Skeletal muscle satellite cell (primary cell): ENCODE measurements at regions not wholly inside any gene's neighbourhood (a gene's known extent, or its start where the extent isn't known, plus 50 kb on each side); places are given as distances from the start of the nearest gene placed in this dataset.

Source experiments
- H3K27me3 ChIP-seq: 2 replicates; pipeline ENCODE4 v1.7.0; 2013; ENCODE audit warnings: low read length; ENCODE audit not compliant: control insufficient read depth, insufficient read depth
- H3K36me3 ChIP-seq: 2 replicates; pipeline ENCODE4 v1.7.0; 2013; ENCODE audit warnings: mild to moderate bottlenecking, control low read depth, low read length; ENCODE audit not compliant: insufficient read depth
- H3K4me1 ChIP-seq: 2 replicates; pipeline ENCODE4 v1.7.0; 2013; ENCODE audit warnings: low read length; ENCODE audit not compliant: control insufficient read depth, insufficient read depth
- H3K4me2 ChIP-seq: 2 replicates; pipeline ENCODE4 v1.7.0; 2013; ENCODE audit warnings: mild to moderate bottlenecking, low read length
- H3K4me3 ChIP-seq: 2 replicates; pipeline ENCODE4 v1.7.0; 2013; ENCODE audit warnings: low read length
- H3K9ac ChIP-seq: 2 replicates; pipeline ENCODE4 v1.7.0; 2013; ENCODE audit warnings: mild to moderate bottlenecking, low read depth, low read length, moderate library complexity
- H3K9me3 ChIP-seq: replicated peaks from 2 replicates; pipeline ENCODE4 v1.7.0; 2013; ENCODE audit warnings: mild to moderate bottlenecking, control low read depth, low read length

DNA sequence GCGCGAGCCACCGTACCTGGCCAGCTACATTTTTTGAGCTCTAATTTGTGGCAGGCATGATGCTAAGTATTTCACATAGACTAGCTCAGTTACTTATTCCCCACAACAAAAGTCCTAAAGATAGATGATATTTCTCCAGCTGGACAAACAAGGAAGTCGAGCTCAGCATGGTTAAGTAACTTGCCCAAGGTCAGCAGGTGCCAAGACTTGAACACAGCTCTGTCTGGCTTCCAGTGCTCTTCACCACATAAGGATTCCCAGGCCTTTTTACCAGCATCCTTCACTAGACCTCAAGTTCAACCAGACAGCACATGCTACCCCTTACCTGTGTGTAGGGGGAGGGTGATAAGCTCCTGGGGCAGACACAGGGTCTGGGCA, 177.3 kb upstream of the NCAM1 start:
- H3K27me3 ChIP-seq = no peaks in the 10 kb centered on the region
- H3K4me2 ChIP-seq = peak overlapping the region; percentile 63
- H3K4me3 ChIP-seq = no peak overlapping the region
- no peaks in the 10 kb centered on the region for H3K36me3 ChIP-seq
- H3K4me1 ChIP-seq = peaks cover 33% of the 10 kb centered on the region
- no peak overlapping the region for H3K9ac ChIP-seq
- no peaks in the 10 kb centered on the region for H3K9me3 ChIP-seq

DNA sequence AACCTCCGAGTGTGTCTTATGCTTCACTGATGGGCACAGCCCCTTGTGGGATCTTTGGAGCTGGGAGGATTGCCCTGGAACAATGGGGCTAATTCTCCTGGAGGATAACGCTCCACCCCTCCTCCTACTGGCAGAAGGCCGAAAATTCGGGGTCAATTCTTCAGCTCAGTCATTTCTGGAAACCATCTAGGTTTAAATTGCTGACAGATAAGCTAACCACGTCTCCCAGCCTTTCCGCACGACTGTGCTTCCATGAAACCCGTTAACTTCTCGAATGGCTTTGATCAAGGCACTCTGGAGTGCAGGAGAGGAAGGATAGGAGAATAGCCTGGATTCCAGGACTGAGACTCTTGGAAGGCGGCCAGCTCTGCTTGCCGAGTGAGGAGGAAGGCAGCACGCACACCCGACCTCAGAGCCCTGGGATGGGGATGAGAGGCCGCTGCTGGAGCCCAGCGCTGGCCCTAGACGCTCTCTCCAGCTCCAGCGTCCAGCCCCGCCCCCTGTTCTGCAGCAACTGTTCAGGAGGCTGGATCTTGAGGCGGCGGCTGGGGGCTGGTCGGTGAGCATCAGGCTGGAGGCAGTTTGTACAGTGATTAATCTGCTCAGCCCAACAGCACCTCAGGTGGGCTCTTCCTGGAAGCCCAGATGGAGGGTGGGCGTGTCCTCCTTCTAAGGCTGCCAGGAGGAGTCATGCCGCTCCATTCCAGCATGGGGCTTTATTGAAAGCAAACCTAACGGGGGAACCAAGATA, 176.7 kb upstream of the NCAM1 start:
- peak overlapping the region; percentile 51 for H3K4me3 ChIP-seq
- no peaks in the 10 kb centered on the region for H3K9me3 ChIP-seq
- H3K27me3 ChIP-seq = no peaks in the 10 kb centered on the region
- H3K36me3 ChIP-seq = no peaks in the 10 kb centered on the region
- H3K9ac ChIP-seq = no peak overlapping the region
- peak overlapping the region; percentile 63 for H3K4me2 ChIP-seq
- peaks cover 33% of the 10 kb centered on the region for H3K4me1 ChIP-seq

DNA sequence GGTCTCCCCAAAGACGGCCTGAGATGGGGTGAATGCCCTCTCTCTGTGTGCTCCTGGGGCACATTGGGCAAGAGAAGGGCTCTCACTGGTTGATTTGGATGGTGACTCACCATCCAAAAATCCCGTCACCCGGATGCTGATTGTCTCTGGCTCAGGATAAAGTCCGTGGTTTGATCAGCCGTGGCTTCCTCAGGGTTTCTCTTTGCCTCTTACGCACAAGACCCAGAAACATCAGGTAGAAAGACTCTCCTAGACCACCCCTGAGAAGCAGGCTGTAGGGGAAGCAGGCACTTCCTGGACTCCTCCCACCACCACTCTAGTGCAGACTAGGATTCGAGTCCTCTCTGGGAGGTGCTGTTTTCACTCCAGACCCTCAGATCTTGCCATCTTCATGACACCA, 176.1 kb upstream of the NCAM1 start:
- H3K4me1 ChIP-seq = peaks cover 33% of the 10 kb centered on the region
- H3K27me3 ChIP-seq = no peaks in the 10 kb centered on the region
- peak overlapping the region; percentile 63 for H3K4me2 ChIP-seq
- H3K9ac ChIP-seq = peak overlapping the region; percentile 4
- peak overlapping the region; percentile 51 for H3K4me3 ChIP-seq
- H3K36me3 ChIP-seq = no peaks in the 10 kb centered on the region
- H3K9me3 ChIP-seq = no peaks in the 10 kb centered on the region

DNA sequence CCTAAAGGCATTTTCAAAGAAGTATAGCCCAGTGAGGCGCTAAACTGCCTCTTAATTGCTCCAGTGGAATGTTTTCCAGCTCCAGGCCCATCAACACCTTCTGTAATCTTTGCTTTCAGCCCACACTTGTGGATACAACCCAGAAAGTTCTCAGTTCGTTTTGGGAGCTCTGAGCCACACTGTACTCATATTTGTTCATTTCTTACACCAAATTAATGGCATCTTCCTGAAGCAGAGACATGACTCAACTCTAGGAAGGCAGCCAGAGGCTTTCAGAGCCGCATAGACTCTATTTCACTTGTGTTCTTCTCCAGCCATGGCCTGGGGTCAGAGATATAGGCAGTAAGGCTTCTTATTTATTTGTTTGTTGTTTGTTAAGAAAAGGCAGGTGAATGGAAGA, 175.5 kb upstream of the NCAM1 start:
- H3K36me3 ChIP-seq = no peaks in the 10 kb centered on the region
- peak overlapping the region; percentile 63 for H3K4me2 ChIP-seq
- peak overlapping the region; percentile 4 for H3K9ac ChIP-seq
- H3K27me3 ChIP-seq = no peaks in the 10 kb centered on the region
- peaks cover 29% of the 10 kb centered on the region for H3K4me1 ChIP-seq
- peak overlapping the region; percentile 51 for H3K4me3 ChIP-seq
- no peaks in the 10 kb centered on the region for H3K9me3 ChIP-seq

DNA sequence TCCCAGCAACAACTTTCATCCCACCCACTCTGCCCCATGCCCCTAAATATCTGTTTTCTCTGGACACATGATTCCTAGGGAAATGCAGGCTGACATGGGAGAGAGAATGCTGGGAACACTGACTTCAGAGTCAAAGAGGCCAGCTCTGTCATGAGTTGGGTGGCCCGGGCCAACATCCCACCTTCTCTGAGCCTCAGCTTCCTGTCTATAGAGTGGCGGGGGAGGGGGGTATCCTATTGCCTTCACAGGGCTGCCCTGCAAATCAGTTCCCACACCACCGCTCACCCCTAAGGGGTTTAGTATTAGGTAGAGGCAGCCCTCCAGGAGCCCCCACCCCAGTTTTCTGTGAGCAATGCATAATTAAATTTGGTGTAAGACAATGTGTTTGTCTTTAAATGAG, 175.0 kb upstream of the NCAM1 start:
- Histone ChIP-seq H3K4me2 (no peak overlapping the region), H3K4me3 (no peak overlapping the region), H3K36me3 (no peaks in the 10 kb centered on the region), H3K9ac (no peak overlapping the region), H3K4me1 (peaks cover 25% of the 10 kb centered on the region), H3K9me3 (no peaks in the 10 kb centered on the region), H3K27me3 (no peaks in the 10 kb centered on the region)

DNA sequence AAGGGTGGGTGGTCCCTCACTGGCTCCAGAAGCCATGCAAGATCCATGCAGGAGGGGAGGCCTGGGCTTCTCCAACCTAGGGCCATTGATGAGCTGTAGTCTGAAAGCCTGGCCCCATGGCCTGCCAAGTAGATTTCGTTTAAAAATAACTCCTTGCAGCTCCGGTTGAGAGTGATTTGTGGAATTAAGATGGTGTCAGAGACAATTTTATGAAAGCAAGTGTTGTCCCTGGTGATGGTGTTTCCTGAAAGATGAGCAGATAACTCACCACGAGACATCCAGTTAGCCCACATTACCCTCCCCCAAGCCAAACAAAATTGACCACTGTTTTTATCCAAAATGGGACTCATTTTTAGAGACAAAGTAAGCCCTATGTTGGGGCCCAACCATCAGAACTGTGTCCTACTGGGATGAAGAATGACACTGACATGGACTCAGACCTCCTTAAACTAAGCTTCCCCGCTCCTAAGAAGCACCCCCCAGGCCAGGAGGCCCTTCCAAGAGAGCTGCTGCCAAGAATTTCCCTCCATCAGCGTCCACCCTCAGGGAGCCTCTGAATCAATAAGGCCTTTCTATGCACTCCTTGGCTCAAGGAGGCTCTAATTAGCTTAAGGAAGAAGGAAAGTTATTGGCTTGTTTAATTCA, 174.2 kb upstream of the NCAM1 start:
- no peak overlapping the region for H3K4me3 ChIP-seq
- H3K4me1 ChIP-seq = peaks cover 25% of the 10 kb centered on the region
- no peak overlapping the region for H3K4me2 ChIP-seq
- no peak overlapping the region for H3K9ac ChIP-seq
- H3K9me3 ChIP-seq = no peaks in the 10 kb centered on the region
- no peaks in the 10 kb centered on the region for H3K36me3 ChIP-seq
- no peaks in the 10 kb centered on the region for H3K27me3 ChIP-seq

DNA sequence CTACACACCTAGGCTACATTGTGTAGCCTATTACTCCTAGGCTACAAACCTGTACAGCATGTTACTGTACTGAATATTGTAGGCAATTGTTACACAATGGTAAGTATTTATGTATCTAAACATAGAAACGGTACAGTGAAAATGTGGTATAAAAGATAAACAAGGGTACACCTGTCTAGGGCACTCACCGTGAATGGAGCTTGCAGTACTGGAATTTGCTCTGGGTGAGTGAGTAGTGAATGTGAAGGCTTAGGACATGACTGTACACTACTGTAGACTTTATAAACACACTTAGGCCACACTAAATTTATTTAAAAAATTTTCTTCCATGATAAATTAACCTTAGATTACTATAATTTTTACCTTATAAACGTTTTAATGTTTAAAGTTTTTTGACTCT, 171.7 kb upstream of the NCAM1 start:
- Histone ChIP-seq H3K4me1 (peaks cover 25% of the 10 kb centered on the region), H3K27me3 (no peaks in the 10 kb centered on the region), H3K36me3 (no peaks in the 10 kb centered on the region), H3K4me2 (no peak overlapping the region), H3K4me3 (no peak overlapping the region), H3K9ac (no peak overlapping the region), H3K9me3 (no peaks in the 10 kb centered on the region)

DNA sequence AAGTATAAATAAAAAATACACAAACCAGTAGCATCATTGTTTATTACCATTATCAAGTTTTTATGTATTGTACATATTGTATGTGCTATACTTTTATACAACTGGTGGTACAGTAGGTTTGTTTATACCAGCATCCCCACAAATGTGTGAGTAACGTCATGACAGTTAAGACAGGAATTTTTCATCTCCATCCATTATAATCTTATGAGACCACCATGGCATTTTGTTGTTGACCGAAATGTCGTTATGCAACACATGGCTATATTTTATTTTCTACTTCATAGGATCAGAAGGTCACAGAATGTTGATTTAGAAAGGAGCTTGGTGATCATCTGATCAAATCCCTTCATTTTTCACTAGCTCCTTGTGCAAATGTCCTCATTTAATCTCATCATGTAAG, 170.9 kb upstream of the NCAM1 start:
- H3K36me3 ChIP-seq = no peaks in the 10 kb centered on the region
- H3K27me3 ChIP-seq = no peaks in the 10 kb centered on the region
- H3K9me3 ChIP-seq = no peaks in the 10 kb centered on the region
- H3K4me1 ChIP-seq = peaks cover 22% of the 10 kb centered on the region
- H3K4me2 ChIP-seq = no peak overlapping the region
- H3K4me3 ChIP-seq = no peak overlapping the region
- no peak overlapping the region for H3K9ac ChIP-seq

DNA sequence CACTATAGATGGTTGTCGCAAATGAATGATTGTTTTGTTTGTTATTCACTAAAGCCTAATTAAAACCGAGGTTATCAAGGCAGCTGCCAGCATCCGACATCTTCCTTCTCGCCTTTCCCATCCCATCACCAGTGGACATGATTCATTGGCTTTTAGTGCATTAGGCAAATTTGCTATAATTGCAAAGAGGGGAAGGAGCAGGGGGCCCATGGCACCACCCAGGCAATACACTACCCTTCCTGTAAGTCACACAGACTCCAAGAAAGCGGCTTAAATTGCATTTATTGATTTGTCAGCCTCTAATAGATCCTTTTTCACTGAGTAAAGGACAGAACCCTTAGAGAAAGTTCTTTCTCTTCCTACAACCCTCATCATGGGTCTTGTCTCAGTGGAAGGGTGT, 169.2 kb upstream of the NCAM1 start:
- H3K9ac ChIP-seq = no peak overlapping the region
- H3K4me1 ChIP-seq = peaks cover 22% of the 10 kb centered on the region
- no peak overlapping the region for H3K4me2 ChIP-seq
- H3K27me3 ChIP-seq = no peaks in the 10 kb centered on the region
- no peaks in the 10 kb centered on the region for H3K9me3 ChIP-seq
- H3K4me3 ChIP-seq = no peak overlapping the region
- H3K36me3 ChIP-seq = no peaks in the 10 kb centered on the region

DNA sequence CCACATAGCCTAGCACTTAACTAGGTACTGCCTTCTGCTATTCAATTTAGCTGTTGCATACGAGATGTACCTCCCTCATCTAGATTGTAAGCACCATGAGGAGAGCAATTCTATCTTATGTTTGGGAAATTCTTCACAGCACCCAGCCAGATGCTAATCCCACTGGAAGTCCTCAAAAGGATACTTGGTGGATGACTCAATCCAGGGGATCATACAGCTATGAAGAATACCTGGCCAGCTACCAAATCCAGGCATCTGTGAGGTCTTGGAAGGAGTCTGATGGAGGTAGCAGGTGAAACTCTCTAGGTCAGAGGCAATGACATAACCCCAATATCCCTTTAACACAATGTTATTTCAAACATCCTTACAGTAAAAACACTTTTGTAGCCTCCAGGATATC, 167.8 kb upstream of the NCAM1 start:
- Histone ChIP-seq H3K4me1 (peaks cover 28% of the 10 kb centered on the region), H3K9ac (no peak overlapping the region), H3K36me3 (no peaks in the 10 kb centered on the region), H3K4me3 (no peak overlapping the region), H3K9me3 (no peaks in the 10 kb centered on the region), H3K4me2 (no peak overlapping the region), H3K27me3 (no peaks in the 10 kb centered on the region)

DNA sequence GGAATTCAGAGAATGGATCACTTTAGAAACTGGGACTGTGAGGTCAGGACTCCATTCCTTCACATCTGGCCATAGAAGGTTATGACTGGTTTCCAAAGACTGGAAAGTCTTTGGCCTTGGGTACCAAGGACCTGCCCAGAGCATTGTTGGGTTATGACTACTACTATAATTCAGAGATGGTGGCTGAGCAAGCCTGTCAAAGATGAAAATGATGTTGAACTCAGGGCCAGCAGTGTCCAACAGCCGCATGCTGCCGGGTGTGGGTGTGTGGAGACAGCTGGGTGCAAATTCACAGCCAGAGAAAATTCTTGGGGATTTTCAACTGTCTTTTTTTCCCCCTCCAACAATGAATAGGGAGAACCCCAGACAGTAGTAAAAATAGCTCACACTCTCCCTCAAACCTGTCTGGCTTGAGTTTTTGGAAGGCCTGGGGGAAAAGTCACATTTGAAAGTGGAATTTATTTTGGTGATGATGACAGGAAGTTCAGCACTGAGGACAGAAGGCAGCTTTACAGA, 166.8 kb upstream of the NCAM1 start:
- Histone ChIP-seq H3K9ac (peak overlapping the region; percentile 25), H3K4me1 (peaks cover 28% of the 10 kb centered on the region), H3K4me3 (no peak overlapping the region), H3K27me3 (no peaks in the 10 kb centered on the region), H3K36me3 (no peaks in the 10 kb centered on the region), H3K4me2 (no peak overlapping the region), H3K9me3 (no peaks in the 10 kb centered on the region)
